Stimulated activated CD4-positive, alpha-beta T cell treated with anti-CD3 and anti-CD28 coated beads, Interleukin-15, amount 100 ng/mL, for 24 hours (primary cell): ENCODE measurements at regions not wholly inside any gene's neighbourhood (a gene's known extent, or its start where the extent isn't known, plus 50 kb on each side); places are given as distances from the start of the nearest gene placed in this dataset.

ENCODE experiments used
- DNase-seq: peaks from one replicate; pipeline ENCODE4 v3.0.0-alpha.2; 2020

GRCh38 chr1:222912730-222913129 lies 97.9 kb downstream of the DISP1 start:
- no peak for DNase-seq

DNA sequence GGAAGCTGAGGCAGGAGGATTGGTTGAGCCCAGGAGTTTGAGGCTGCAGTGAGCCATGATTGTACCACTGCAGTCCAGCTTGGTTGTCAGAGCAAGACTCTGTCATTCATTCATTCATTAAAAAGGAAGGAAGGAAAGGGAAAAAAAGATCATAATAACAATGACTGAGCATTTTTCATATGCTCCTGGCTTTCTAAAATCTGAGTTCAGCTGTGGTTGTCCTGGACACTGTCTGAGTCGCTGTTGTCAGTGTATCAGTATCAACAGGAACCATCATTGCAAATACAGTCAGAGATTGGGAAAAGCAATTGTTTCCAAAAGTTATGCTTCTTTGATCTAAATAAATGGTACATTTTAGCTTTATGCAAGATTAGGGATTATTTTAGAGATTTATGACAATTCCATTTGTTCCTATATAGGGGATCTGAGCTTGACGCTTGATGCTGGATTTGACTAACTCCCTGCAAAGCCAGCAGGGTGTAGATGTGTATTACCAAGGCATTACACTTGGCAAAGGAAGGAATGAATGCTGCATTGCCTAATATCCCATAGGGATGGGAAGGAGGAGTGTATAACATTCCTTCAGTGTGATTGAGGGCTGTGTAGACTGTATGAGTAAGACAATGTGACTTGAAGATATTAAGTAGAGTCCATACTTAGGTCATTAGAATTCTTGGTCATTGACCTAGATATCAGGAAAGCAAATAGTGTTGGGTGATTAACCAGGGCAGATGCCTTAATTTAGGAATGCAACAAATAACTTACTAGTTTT lies 100.2 kb downstream of the DISP1 start:
- no peak for DNase-seq

GRCh38 chr1:222916100-222916499 lies 101.3 kb downstream of the DISP1 start:
- no peak for DNase-seq

DNA sequence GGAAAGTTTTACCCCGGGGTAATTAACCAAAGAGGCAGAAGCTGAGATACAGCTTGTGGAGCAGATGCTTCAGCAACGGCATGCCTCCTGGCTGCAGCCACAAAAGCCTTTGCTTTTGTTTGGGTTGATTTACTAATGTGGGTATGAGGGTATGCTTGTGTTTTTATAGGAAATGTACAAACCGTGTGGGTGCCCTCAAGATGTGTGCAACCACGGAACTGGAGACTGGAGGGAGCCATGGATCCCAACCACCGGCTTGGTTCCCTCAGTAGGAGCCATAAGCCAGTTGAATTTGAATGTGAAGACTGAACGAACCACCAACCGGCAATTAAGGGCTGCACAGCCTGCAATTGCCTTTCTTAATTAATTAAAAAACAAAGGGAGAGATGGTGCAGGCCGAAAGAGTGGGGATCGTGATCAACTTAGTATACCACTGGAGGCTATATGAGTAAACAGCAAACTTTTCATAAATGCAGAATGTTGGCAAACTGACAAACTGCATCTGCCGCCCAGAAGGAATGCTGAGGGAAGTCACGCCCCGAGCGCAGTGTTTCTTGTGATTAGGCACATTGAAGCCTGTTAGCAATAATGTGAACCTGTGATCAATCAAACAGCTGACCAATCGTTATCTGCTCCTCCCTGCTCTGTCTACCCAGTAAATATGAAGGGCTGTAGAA lies 104.1 kb downstream of the DISP1 start:
- no peak for DNase-seq

- DNase-seq: no peak
Observed at GRCh38 chr1:222919478-222919865, 104.6 kb downstream of the DISP1 start.

- no peak for DNase-seq
Observed at GRCh38 chr1:222920169-222920568, 105.3 kb downstream of the DISP1 start.

DNA sequence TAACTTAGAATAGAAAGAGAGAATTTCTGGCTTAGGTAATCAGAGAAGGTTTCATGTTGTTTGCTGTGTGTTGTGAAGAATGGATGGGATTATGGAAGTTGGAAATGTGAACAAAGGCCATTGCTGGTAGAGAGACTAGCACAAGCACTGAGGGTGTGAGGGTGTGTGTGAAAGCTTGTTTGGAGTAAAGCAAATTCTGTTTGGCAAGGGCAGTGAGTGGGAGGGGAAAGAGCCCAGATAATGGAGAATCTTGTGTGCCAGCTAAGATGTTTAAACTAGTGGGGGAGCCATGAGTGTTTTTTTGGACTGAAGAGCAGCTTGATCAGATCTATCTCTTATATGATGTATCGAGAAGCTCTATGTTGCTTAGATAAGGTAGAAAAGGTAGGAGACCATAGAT lies 107.1 kb downstream of the DISP1 start:
- DNase-seq: no peak

DNA sequence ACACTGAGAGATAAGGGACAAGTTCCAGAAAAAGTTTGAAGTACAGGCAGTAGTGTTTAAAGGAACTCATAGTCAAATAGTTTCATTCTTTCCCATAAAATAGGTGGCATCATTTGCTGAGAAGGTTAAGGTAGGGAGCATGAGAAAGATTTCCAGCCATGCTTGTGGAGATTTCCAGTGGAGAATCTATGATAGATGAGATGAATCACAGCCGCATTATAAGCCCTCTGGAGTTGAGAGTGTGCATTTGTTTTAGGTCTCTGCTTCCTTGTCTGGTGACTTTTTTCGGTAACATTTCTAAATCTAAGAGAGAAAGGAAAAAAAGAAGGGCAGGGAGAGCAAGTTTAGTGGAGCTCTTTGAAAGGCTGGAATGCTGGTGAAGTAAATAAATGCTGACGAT lies 108.7 kb downstream of the DISP1 start:
- DNase-seq: no peak

DNA sequence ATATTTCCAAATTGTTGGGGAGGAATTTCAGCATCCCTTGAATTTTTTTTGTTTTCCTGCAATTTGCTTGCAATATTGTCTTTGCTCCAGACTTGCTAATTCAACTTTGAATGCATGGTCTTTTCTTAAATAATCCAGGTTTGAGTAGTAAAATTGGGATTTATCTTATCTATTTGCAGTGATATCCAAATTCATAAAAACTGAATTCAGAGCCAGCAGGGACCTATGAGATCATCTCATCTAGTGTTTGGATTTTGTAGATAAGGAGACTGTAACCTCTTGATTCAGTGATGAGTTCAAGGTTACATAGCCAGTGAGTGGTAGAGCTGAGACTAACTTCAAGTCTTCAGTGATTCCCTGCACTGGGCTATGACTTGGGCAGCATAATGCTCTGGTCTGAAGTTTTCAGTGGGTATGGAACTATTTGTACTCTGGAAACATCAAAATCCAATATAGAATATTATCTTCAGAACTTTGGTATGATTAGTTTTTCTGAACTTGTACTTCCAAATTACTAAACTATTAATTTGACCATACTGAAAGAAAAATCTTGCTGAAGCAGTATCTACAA lies 109.4 kb downstream of the DISP1 start:
- no peak for DNase-seq

DNA sequence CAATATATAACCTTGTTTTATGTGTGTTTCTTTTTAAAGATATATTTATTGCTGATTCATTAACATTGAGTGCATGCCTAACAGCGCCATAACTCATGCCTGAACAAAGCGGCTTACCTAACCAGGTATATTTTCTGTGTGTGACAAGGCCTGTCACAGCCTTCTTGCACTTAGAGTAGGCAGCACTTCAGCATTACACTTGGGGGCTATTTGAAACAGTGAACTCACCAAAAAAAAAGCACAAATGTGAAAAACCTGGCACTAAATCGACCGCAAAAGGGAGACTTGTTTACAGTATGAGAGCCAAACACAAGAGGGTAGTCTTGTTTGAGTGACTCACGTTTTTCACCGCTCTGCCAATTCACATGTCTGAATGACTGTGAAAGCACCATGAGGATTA lies 111.7 kb downstream of the DISP1 start:
- no peak for DNase-seq

DNA sequence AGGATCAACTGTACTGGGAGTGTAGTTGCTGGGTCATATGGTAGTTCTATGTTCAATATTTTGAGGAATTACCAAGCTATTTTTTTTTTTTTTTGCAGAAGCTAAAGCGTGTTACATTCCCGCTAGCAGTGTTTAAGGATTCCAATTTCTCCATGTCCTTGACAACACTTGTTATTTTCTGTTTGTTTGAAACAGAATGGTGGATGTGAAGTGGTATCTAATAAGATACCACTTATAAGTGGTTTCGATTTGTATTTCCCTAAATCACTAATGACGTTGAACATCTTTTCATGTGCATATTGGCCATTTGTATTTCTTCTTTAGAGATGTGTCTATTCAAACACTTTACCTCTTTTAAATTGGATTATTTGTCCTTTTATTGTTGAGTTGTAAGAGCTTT lies 112.2 kb downstream of the DISP1 start:
- no peak for DNase-seq

DNA sequence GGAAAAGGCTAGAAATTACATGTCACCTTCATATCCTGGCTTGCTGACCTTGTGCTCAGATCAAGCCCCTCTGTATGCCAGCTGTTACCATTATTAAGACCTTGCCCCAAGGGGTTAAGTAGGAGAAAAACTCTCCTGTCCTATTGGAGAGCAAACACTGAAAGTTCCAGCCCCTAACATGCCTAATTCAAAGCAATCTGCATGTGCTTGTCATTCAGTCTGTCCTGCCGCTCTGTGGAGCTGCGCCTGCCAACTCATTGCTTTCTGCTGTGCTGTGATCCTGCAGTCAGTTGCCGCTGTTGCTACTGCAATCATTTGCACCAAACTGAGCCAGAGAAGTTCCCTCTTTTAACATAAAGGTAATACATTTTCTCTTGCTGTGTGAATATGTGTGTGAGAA lies 113.4 kb downstream of the DISP1 start:
- no peak for DNase-seq

- DNase-seq: no peak
Observed at GRCh38 chr1:222930070-222930469, 115.2 kb downstream of the DISP1 start.

GRCh38 chr1:222931023-222931422 lies 116.2 kb downstream of the DISP1 start:
- DNase-seq: no peak

DNA sequence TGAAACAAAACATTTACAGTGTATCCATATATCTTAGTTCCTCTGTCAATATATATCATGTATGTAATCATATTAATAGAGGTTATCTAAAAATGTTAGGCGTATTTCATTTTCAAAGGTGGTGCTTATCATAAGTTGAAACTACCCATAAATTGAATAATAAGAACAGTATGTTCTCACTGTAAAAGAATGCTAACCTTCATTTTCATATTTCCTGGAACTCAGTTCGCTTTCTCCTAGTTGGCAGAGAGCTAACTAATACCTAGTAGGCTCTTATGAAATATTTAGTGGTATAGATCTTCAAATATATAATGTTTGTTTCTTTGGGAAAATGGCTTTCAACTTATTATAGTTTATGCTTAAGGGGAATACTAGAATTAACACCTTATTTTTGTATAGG lies 118.4 kb downstream of the DISP1 start:
- no peak for DNase-seq

- no peak for DNase-seq
Observed at GRCh38 chr1:222935239-222935900, 120.5 kb downstream of the DISP1 start.

GRCh38 chr1:222936042-222936441 lies 121.2 kb downstream of the DISP1 start:
- no peak for DNase-seq

- DNase-seq: no peak
Observed at GRCh38 chr1:222938986-222939385, 124.1 kb downstream of the DISP1 start.

DNA sequence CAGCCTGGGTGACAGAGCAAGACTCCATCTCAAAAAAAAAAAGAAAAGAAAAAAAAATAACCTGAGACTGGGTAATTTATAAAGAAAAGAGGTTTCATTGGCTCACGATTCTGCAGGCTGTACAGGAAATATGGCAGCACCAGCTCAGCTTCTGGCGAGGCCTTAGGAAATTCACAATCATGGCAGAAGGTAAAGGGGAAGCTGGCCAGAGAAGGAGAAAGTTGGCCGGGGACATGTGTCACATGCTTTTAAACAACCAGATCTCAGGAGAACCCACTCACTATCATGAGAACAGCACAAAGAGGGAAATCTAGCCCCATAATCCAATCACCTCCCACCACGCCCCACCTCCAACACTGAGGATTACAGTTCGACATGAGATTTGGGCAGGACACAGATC lies 125.3 kb downstream of the DISP1 start:
- no peak for DNase-seq

DNA sequence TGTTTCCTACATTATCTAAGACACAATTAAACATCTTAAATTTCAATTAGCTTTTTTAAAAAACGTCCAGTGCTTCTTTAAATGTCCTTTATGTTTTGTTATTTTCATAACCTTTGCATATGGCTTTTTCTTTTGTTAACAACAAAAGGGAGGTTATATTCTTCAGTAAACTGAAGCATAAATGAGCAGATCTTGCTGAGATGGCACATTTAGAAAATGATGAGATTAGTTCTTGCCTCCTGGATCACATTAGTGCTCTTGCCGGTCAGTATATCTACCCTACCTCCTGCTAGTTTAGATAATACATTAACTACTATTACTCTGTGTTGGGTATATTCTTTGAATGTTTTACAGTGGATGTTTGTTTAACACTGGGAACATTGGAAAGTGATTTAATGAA lies 126.1 kb downstream of the DISP1 start:
- no peak for DNase-seq

DNA sequence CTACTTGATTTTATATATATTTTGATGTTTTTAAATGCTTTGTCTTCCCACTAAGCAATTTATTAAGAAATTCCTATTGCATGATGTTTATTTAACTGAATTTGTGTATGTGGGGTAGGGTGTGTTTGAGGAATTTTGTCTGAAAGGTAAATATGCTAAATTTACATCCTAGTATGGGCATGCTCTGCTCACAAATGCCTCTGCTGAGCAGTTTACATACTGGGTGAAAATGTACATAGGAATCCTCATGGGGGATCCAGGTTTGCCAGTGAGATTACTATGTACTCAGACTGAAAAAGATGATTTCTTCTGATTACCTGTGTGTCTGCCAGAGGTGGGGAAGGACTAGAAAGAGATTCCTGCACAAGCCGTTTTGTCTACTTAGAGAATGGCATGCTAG lies 126.6 kb downstream of the DISP1 start:
- DNase-seq: no peak

DNA sequence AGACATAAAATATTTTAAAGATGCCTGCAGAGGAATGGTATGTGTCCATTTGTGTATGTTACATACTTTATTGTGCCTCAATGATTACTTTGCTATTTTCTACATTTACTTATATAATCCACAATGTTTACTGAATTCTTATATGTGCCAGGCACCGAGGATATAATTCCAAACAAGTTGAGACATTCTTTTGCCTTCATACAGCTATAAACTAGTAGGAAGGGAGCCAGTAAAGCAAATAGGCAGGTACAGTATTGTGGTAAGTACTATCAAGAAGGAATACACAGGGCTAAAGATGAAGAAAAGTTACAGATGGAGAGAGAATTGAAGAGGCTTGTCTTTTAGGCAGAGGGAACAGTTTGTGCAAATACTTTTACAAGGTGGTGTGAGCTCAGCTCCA lies 131.6 kb downstream of the DISP1 start:
- DNase-seq: no peak

DNA sequence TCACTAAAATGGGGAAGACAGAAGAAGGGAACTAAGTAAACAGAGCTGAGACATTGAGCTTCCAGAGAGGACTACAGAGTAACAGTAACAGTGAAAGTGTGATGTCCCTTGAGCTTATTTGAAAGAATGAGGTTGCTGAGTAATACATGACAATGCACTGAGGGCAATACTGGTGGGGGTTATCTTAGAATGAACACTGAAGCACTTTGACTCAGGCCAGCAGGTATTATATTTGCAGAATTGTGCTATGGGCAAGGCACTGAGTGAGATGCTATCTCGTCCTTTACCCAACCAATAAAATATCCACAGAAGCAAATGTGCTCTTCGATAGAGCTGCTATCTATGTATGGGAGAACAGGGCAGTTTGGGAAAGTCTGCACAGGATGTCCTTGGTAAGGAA lies 133.2 kb downstream of the DISP1 start:
- no peak for DNase-seq

DNA sequence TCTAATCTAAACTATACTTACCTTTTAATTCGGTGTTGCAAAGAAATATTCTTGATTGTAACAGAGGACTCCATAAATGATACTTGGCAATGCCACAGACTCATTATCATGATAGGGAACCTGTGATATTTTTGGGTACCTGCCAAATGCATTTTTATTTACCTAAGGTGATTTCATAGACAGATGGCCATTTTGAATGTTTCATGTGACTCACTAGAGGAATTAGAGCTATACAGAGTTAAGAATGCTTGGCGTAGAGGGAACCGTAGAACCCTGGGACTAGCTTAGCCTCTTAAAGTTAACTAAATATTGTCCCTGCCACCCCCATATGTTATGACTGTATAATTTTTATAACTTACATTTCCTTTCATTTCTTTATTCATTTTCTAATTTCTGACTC lies 136.1 kb downstream of the DISP1 start:
- no peak for DNase-seq
